Progenitor cell of endocrine pancreas (in vitro differentiated cells): ENCODE measurements at regions not wholly inside any gene's neighbourhood (a gene's known extent, or its start where the extent isn't known, plus 50 kb on each side); places are given as distances from the start of the nearest gene placed in this dataset.

ENCODE experiments used
- DNase-seq: peaks from one replicate; pipeline ENCODE4 v3.0.0; 2021; ENCODE audit warnings: low spot score; ENCODE audit not compliant: unreplicated experiment
- H3K27ac Mint-ChIP-seq: 2 replicates; pipeline ENCODE4 v1.8.0; 2021; ENCODE audit warnings: mild to moderate bottlenecking, moderate library complexity, mixed read lengths
- H3K27me3 Mint-ChIP-seq: 2 replicates; pipeline ENCODE4 v1.8.0; 2021; ENCODE audit warnings: mixed read lengths
- H3K36me3 Mint-ChIP-seq: 2 replicates; pipeline ENCODE4 v1.8.0; 2022; ENCODE audit warnings: mixed read lengths; ENCODE audit not compliant: insufficient read depth
- H3K4me1 Mint-ChIP-seq: 2 replicates; pipeline ENCODE4 v1.8.0; 2021; ENCODE audit warnings: low read depth, mixed read lengths
- H3K4me3 Mint-ChIP-seq: 2 replicates; pipeline ENCODE4 v1.8.0; 2021; ENCODE audit warnings: low read depth, mild to moderate bottlenecking, moderate library complexity, mixed read lengths
- H3K9me3 Mint-ChIP-seq: 2 replicates; pipeline ENCODE4 v1.8.0; 2021; ENCODE audit warnings: low read depth, mixed read lengths
- CTCF ChIP-seq: fragments of 200-600 bp; sonication (generic); IDR thresholded peaks from one replicate; pipeline ENCODE4 v1.5.0; 2021; ENCODE audit warnings: antibody characterized with exemption, mild to moderate bottlenecking; ENCODE audit not compliant: unreplicated experiment

DNA sequence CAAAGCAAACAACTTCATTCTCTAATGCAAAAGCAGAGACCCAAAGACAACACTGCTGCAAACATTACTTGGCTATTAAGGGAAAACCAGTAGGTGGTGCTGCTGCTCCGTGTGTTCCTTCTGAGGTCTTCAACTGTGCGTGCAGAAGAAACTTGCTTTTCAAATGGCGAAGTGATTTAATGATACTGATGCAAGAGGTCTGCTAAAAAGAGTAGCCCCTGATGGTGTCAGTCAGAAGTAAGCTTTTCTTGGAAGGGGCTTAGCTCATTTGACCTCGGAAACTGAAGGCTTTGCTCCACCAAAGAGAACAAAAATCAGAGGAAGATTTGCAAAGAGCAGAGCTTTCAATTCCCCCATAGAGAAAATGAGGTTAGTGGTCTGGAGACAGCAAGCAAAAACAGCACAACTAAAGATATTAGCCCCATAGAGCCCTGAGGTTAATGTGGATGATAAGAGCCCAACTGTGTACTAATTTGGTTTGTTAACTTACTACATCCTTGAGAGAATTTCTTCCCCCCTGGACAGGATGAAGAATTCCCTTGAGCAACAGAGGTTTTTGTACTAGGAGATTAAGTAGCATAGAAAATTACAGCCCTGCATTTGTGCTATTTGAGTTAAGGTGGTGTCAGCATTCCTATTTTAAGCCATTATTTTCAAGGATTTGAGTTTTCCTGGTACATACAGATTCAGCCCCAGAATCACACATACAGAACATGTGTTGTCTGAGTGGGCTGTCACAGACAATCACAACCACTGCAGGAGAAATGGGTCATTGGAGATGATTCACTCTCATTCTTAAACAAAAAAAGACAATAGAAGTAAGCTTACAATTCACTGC, 153.2 kb upstream of the C9orf72 start:
- DNase-seq, result peak; percentile 54
- H3K9me3 Mint-ChIP-seq, result no peaks in the 10 kb centered on the region
- H3K27me3 Mint-ChIP-seq, result no peaks in the 10 kb centered on the region
- no peaks in the 10 kb centered on the region for H3K36me3 Mint-ChIP-seq
- no peak overlapping the region for H3K4me3 Mint-ChIP-seq
- peaks cover 8% of the 10 kb centered on the region for H3K4me1 Mint-ChIP-seq
- peak; percentile 91 for TF ChIP-seq CTCF
- no peak overlapping the region for H3K27ac Mint-ChIP-seq

GRCh38 chr9:27732494-27732893, 159.2 kb upstream of the C9orf72 start:
- Mint-ChIP-seq H3K4me1 (peaks cover 7% of the 10 kb centered on the region), H3K27ac (no peak overlapping the region), H3K27me3 (no peaks in the 10 kb centered on the region), H3K9me3 (peaks cover 18% of the 10 kb centered on the region), H3K36me3 (no peaks in the 10 kb centered on the region), H3K4me3 (no peak overlapping the region)
- no peak for DNase-seq
- no peak for TF ChIP-seq CTCF

DNA sequence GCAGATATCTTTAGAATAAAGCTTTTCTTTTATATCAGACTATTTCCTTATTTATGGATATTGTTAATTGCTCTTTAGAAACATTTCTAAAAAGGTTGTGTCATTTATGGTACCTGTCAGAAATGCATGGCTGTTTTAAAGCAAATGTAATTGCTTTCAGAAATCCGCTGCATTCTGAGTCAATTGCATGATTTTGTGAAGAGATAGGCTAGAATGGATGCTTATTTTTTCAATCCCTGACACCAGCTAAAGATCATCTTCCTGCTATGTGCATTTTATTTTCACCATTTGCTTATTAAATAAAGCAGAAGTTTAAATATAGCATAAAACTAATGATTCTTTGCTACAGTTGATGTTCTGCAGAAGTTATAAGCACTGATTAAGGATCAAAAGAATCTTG, 170.2 kb upstream of the C9orf72 start:
- no peaks in the 10 kb centered on the region for H3K4me1 Mint-ChIP-seq
- H3K9me3 Mint-ChIP-seq, result peaks cover 16% of the 10 kb centered on the region
- no peak overlapping the region for H3K4me3 Mint-ChIP-seq
- H3K27ac Mint-ChIP-seq, result no peak overlapping the region
- peaks cover 3% of the 10 kb centered on the region for H3K36me3 Mint-ChIP-seq
- TF ChIP-seq CTCF, result no peak
- no peaks in the 10 kb centered on the region for H3K27me3 Mint-ChIP-seq
- DNase-seq, result no peak

DNA sequence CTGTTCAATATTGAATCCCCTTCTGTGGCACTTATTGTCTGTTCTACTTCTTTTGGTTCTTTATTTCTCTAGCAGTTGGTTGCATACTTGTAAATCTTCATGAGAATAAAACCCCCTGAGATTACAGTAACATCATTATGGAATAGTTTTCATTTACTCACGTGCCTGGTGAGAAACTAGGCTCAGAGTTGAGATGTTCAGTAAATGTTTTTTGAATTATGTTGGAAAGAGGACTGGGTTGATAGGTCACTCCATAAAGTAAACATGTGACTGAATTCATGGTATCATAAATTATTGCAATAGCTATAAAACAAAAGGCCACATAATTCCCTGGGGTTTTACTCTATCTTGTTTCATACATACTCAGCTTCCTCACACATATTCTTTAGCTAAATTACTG, 174.2 kb upstream of the C9orf72 start:
- no peak overlapping the region for H3K27ac Mint-ChIP-seq
- no peak for DNase-seq
- no peak overlapping the region for H3K4me3 Mint-ChIP-seq
- no peaks in the 10 kb centered on the region for H3K9me3 Mint-ChIP-seq
- TF ChIP-seq CTCF, result no peak
- H3K27me3 Mint-ChIP-seq, result peaks cover 3% of the 10 kb centered on the region
- no peaks in the 10 kb centered on the region for H3K4me1 Mint-ChIP-seq
- no peaks in the 10 kb centered on the region for H3K36me3 Mint-ChIP-seq

- TF ChIP-seq CTCF, result no peak
- no peak for DNase-seq
- peaks cover 3% of the 10 kb centered on the region for H3K27me3 Mint-ChIP-seq
- no peaks in the 10 kb centered on the region for H3K36me3 Mint-ChIP-seq
- H3K9me3 Mint-ChIP-seq, result no peaks in the 10 kb centered on the region
- H3K4me3 Mint-ChIP-seq, result no peak overlapping the region
- H3K27ac Mint-ChIP-seq, result no peak overlapping the region
- H3K4me1 Mint-ChIP-seq, result no peaks in the 10 kb centered on the region
Observed at GRCh38 chr9:27749838-27750237, 176.6 kb upstream of the C9orf72 start.
